HG03159 (cell line): ENCODE measurements at regions not wholly inside any gene's neighbourhood (a gene's known extent, or its start where the extent isn't known, plus 50 kb on each side); places are given as distances from the start of the nearest gene placed in this dataset.
"Not testable (repeated sequence)": the region's sequence is repeated elsewhere in the genome, so short reads cannot be mapped to it uniquely, and the experiment has no call there.

Experiments
- ATAC-seq: cut with Tn5 transposase; IDR thresholded peaks from one replicate; pipeline ENCODE4 v1.9.1; 2021; ENCODE audit warnings: mild to moderate bottlenecking, moderate library complexity; ENCODE audit not compliant: unreplicated experiment

GRCh38 chr13:40343550-40344269, 322.7 kb downstream of the FOXO1 start:
- no peak for ATAC-seq

GRCh38 chr13:40344270-40345148, 321.9 kb downstream of the FOXO1 start:
- no peak for ATAC-seq

GRCh38 chr13:40345149-40345514, 321.3 kb downstream of the FOXO1 start:
- ATAC-seq = no peak

GRCh38 chr13:40345654-40346372, 320.6 kb downstream of the FOXO1 start:
- no peak for ATAC-seq

- ATAC-seq = no peak
Observed at GRCh38 chr13:40346592-40346991, 319.8 kb downstream of the FOXO1 start.

- no peak for ATAC-seq
Observed at GRCh38 chr13:40348096-40348679, 318.3 kb downstream of the FOXO1 start.

GRCh38 chr13:40350283-40350992, 316.0 kb downstream of the FOXO1 start:
- no peak for ATAC-seq

- no peak for ATAC-seq
Observed at GRCh38 chr13:40351537-40352379, 314.7 kb downstream of the FOXO1 start.

GRCh38 chr13:40352380-40352778, 314.1 kb downstream of the FOXO1 start:
- no peak for ATAC-seq

GRCh38 chr13:40352802-40353562, 313.5 kb downstream of the FOXO1 start:
- no peak for ATAC-seq

- no peak for ATAC-seq
Observed at GRCh38 chr13:40355126-40355724, 311.2 kb downstream of the FOXO1 start.

- no peak for ATAC-seq
Observed at GRCh38 chr13:40356011-40356410, 310.4 kb downstream of the FOXO1 start.

- not testable (repeated sequence) for ATAC-seq
Observed at GRCh38 chr13:40356458-40356857, 310.0 kb downstream of the FOXO1 start.

GRCh38 chr13:40362502-40362901, 303.9 kb downstream of the FOXO1 start:
- no peak for ATAC-seq

- no peak for ATAC-seq
Observed at GRCh38 chr13:40363653-40364052, 302.8 kb downstream of the FOXO1 start.

- ATAC-seq = no peak
Observed at GRCh38 chr13:40366119-40366518, 300.3 kb downstream of the FOXO1 start.

GRCh38 chr13:40368127-40368891, 298.1 kb downstream of the FOXO1 start:
- ATAC-seq = no peak

GRCh38 chr13:40370661-40371060, 295.8 kb downstream of the FOXO1 start:
- no peak for ATAC-seq
